ENCODE measurements at regions not wholly inside any gene's neighbourhood (a gene's known extent, or its start where the extent isn't known, plus 50 kb on each side); places are given as distances from the start of the nearest gene placed in this dataset.
A peak's percentile ranks its signal among the peaks of the same experiment; 100 is the strongest.

DNA sequence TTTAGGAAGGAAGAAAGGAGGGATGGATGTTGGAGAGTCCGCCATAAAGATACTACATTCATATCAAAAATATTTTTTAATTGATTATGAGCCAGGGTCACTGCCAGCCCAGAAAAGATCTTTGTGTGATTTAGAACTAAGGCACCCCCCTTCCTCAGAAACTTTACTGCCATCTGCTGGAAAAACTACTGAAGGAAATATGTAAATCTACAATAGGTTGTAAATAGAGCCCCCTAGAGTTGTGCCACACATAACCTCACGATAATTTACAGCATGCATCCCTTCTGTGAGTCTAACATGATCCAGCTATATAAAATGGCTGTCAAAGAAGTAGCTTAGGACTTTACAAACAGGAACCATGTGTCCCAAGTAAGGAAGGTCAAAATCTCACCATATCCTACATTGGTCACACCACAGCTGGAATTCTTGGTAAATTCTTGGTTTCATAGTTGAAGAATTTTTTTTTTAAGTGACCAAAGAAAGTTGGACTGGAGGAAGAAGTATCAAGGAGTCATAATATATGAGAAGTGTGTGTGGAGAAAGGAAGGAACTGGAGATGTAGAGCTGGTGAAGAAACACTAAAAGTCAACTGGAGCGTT is 152.5 kb downstream of the CYP26B1 start:
- FAIRE-seq: no peak
- CTCF ChIA-PET: interaction anchor here (1.2 kb wide), 2 partner anchors 43 to 72 kb away, joined by 3 to 4 read pairs; no protein-coding TSS in a partner anchor

DNA sequence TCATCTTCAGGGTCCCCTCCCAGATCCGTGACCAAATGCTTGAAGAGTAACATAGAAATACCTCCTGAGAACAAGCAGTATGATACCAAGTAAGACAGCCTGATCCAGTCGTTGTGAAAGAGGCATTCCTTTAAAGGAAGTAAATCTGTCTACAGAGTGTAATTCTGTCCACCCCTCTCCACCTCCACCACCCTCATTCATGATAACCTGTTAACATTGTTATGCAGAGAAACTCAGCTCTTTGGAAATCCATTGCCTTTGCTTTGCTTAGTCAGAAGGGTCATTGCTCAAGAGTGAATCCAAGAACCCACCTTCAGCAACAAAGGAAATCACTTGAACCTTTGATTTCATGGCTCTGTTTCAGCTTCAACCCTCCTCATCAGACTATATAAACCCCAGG is 155.6 kb downstream of the CYP26B1 start:
- no peaks in the 10 kb centered on the region for H3K79me2 ChIP-seq (ENCODE audit: control insufficient read depth, insufficient read depth, low read length)
- in situ Hi-C loops (cut with MboI) (no loop called here), intact Hi-C loops (cut with micrococcal nuclease; ENCODE audit: unreplicated experiment) (no loop called here)
- H3K4me2 ChIP-seq (ENCODE audit: control insufficient read depth, insufficient read depth): no peak overlapping the region
- no peaks in the 10 kb centered on the region for H4K20me1 ChIP-seq (ENCODE audit: control insufficient read depth, insufficient read depth)
- H3K9me3 ChIP-seq (replicated peaks; ENCODE audit: control insufficient read depth, insufficient read depth, low read length): no peaks in the 10 kb centered on the region
- H2AFZ ChIP-seq (ENCODE audit: control insufficient read depth, low read depth, low read length): no peak overlapping the region
- CTCF ChIA-PET: no interaction called here
- H3K4me3 ChIP-seq: no peak overlapping the region
- ATAC-seq (no peak), FAIRE-seq (no peak), DNase-seq (ENCODE audit: low read depth, low spot score) (no peak)
- 2% methylated on average over 2 of the region's 2 CpGs for WGBS (ENCODE audit: insufficient coverage, insufficient replicate concordance, low lambda C conversion rate, missing lambda C conversion rate)
- TF ChIP-seq POLR2A (IDR thresholded peaks at IDR 0.05; ENCODE audit: low read depth, low read length) (no peak), PAX8 (IDR thresholded peaks at IDR 0.05) (no peak), STAT1 (conservative IDR thresholded peaks at IDR 0.05) (no peak), SIX5 (IDR thresholded peaks at IDR 0.05; ENCODE audit: low read depth, low read length, severe bottlenecking) (no peak), ZZZ3 (IDR thresholded peaks at IDR 0.05; ENCODE audit: control insufficient read depth, insufficient read length, low read depth) (no peak), HDGF (IDR thresholded peaks at IDR 0.05) (no peak), NBN (IDR thresholded peaks at IDR 0.05) (no peak), ZBED1 (IDR thresholded peaks at IDR 0.05; ENCODE audit: borderline replicate concordance) (no peak)
- TF ChIP-seq, protein P1, sequence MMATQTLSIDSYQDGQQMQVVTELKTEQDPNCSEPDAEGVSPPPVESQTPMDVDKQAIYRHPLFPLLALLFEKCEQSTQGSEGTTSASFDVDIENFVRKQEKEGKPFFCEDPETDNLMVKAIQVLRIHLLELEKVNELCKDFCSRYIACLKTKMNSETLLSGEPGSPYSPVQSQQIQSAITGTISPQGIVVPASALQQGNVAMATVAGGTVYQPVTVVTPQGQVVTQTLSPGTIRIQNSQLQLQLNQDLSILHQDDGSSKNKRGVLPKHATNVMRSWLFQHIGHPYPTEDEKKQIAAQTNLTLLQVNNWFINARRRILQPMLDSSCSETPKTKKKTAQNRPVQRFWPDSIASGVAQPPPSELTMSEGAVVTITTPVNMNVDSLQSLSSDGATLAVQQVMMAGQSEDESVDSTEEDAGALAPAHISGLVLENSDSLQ (IDR thresholded peaks at IDR 0.05): no peak
- POLR2A ChIA-PET: no interaction called here
- no peaks in the 10 kb centered on the region for H3K36me3 ChIP-seq (ENCODE audit: control insufficient read depth in 2 of 2, insufficient read depth in 2 of 2, low read length in 1 of 2)
- SMC1A ChIA-PET (ENCODE audit: uncharacterized antibody, unreplicated experiment): no interaction called here
- no peaks in the 10 kb centered on the region for H3K4me1 ChIP-seq (ENCODE audit: control insufficient read depth, insufficient read depth, low read length)
- no peaks in the 10 kb centered on the region for H3K27me3 ChIP-seq (replicated peaks in 1 of 2; ENCODE audit: control insufficient read depth in 2 of 2, insufficient read depth in 2 of 2, low read length in 1 of 2)
- no TSS peak for BruUV-seq (replicated peaks)
- H3K9ac ChIP-seq (ENCODE audit: control insufficient read depth, insufficient read depth, low read length): no peak overlapping the region
- H3K27ac ChIP-seq (ENCODE audit: control insufficient read depth, insufficient read depth): no peak overlapping the region
- RAD21 ChIA-PET (ENCODE audit: unreplicated experiment): no interaction called here

More for the DNA sequence above, 152.5 kb downstream of the CYP26B1 start:
- H3K4me3 ChIP-seq: no peak overlapping the region
- H3K27me3 ChIP-seq (replicated peaks in 1 of 2; ENCODE audit: control insufficient read depth in 2 of 2, insufficient read depth in 2 of 2, low read length in 1 of 2): no peaks in the 10 kb centered on the region
- H3K27ac ChIP-seq (ENCODE audit: control insufficient read depth, insufficient read depth): no peak overlapping the region
- H4K20me1 ChIP-seq (ENCODE audit: control insufficient read depth, insufficient read depth): no peaks in the 10 kb centered on the region
- intact Hi-C loops (cut with micrococcal nuclease; ENCODE audit: unreplicated experiment): no loop called here
- 5% methylated on average over 3 of the region's 3 CpGs for WGBS (ENCODE audit: insufficient coverage, insufficient replicate concordance, low lambda C conversion rate, missing lambda C conversion rate)
- no TSS peak for BruUV-seq (replicated peaks)
- H2AFZ ChIP-seq (ENCODE audit: control insufficient read depth, low read depth, low read length): no peak overlapping the region
- H3K36me3 ChIP-seq (ENCODE audit: control insufficient read depth in 2 of 2, insufficient read depth in 2 of 2, low read length in 1 of 2): no peaks in the 10 kb centered on the region
- POLR2A ChIA-PET: no interaction called here
- no peaks in the 10 kb centered on the region for H3K4me1 ChIP-seq (ENCODE audit: control insufficient read depth, insufficient read depth, low read length)
- H3K4me2 ChIP-seq (ENCODE audit: control insufficient read depth, insufficient read depth): no peak overlapping the region
- H3K9ac ChIP-seq (ENCODE audit: control insufficient read depth, insufficient read depth, low read length): no peak overlapping the region
- H3K79me2 ChIP-seq (ENCODE audit: control insufficient read depth, insufficient read depth, low read length): no peaks in the 10 kb centered on the region
- no peaks in the 10 kb centered on the region for H3K9me3 ChIP-seq (replicated peaks; ENCODE audit: control insufficient read depth, insufficient read depth, low read length)
- ATAC-seq: no peak
- RAD21 ChIA-PET (ENCODE audit: unreplicated experiment): no interaction called here
- TF ChIP-seq NBN (IDR thresholded peaks at IDR 0.05): no peak
- TF ChIP-seq, protein P2, sequence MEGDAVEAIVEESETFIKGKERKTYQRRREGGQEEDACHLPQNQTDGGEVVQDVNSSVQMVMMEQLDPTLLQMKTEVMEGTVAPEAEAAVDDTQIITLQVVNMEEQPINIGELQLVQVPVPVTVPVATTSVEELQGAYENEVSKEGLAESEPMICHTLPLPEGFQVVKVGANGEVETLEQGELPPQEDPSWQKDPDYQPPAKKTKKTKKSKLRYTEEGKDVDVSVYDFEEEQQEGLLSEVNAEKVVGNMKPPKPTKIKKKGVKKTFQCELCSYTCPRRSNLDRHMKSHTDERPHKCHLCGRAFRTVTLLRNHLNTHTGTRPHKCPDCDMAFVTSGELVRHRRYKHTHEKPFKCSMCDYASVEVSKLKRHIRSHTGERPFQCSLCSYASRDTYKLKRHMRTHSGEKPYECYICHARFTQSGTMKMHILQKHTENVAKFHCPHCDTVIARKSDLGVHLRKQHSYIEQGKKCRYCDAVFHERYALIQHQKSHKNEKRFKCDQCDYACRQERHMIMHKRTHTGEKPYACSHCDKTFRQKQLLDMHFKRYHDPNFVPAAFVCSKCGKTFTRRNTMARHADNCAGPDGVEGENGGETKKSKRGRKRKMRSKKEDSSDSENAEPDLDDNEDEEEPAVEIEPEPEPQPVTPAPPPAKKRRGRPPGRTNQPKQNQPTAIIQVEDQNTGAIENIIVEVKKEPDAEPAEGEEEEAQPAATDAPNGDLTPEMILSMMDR (IDR thresholded peaks at IDR 0.05 in 2 of 3, conservative IDR thresholded peaks at IDR 0.05 in 1 of 3; ENCODE audit: control insufficient read depth in 2 of 3, extremely low read depth in 1 of 3, insufficient read depth in 1 of 3, low read depth in 3 of 3, low read length in 3 of 3): 0 out of 6 replicates have a peak, but pooled peaks of 1 of the 3 experiments have one; percentile 5
- SMC1A ChIA-PET (ENCODE audit: uncharacterized antibody, unreplicated experiment): no interaction called here
- in situ Hi-C loops (cut with MboI): no loop called here
- DNase-seq (ENCODE audit: low read depth, low spot score): no peak

Measured in GM12878 (cell line).